ENCODE measurements at regions not wholly inside any gene's neighbourhood (a gene's known extent, or its start where the extent isn't known, plus 50 kb on each side); places are given as distances from the start of the nearest gene placed in this dataset.

DNA sequence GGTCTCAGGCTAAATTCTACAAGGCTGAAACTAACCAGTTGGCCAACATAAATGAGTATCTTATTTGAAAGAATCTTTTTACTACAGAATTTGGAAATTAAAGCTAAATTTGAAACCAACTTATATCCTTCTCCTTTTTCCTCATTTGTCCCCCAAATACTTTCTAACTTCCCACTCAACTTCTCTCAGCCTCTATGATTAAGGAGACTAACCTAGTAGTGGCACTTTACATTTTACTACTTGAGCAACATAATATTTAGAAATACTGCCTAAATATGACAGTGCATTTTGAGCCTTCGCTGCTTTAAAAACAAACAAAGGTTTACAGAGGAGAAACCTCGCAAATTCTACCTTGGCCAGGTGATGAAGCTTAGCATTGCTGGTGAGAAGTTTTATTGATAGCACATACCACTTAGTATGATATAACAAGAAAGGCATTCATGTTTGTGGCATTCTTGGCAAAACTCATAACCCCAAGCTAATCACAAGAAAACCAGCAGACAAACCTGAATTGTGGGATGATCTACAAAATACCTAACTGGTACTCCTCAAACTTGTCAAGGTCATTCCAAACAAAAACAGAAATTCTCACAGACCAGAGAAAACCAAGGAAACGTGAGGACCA, 432.1 kb upstream of the CFAP20DC start:
- no peak for DNase-seq (ENCODE audit: insufficient read length, low spot score)
- TF ChIP-seq POU2F2 (IDR thresholded peaks at IDR 0.05; ENCODE audit: low read depth, low read length) (no peak), POLR2A (IDR thresholded peaks at IDR 0.05; ENCODE audit: low read depth, low read length) (no peak), POLR2AphosphoS5 (IDR thresholded peaks at IDR 0.05; ENCODE audit: low read depth, low read length) (no peak), TAF1 (IDR thresholded peaks at IDR 0.05; ENCODE audit: low read depth, low read length) (no peak), SPI1 (IDR thresholded peaks at IDR 0.05; ENCODE audit: low read depth, low read length) (no peak), PAX5 (IDR thresholded peaks at IDR 0.05; ENCODE audit: insufficient read depth, low read length, severe bottlenecking) (no peak)
- peak; percentile 45 for FAIRE-seq

DNA sequence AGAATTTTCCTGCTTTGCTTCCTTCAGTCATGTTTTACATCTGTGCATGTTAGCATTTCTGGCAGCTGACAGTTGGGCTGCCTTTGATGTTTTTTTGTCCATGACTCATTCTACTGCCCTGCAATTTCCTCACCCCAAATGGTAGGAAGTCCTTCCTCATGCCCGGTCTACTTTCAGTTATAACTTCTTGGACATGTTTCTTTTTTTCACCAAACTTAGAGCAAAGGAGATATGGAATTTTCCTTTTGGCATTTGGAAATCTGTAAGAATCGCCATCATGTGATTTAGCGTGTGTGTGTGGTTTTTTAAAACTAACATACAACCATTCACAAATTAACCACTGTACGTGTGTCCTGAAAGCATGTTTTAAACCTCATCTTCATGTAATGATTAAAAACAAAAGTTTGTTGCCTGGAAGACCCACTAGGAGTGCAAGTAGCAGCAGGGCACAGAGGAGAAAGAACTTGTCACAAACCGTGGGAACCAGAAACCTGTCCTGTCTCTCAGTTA, 430.7 kb upstream of the CFAP20DC start:
- FAIRE-seq (peak; percentile 71), DNase-seq (ENCODE audit: insufficient read length, low spot score) (no peak)
- no peak for TF ChIP-seq PAX5 (IDR thresholded peaks at IDR 0.05; ENCODE audit: insufficient read depth, low read length, severe bottlenecking)
- no peak for TF ChIP-seq SPI1 (IDR thresholded peaks at IDR 0.05; ENCODE audit: low read depth, low read length)
- TF ChIP-seq POLR2AphosphoS5 (IDR thresholded peaks at IDR 0.05; ENCODE audit: low read depth, low read length): no peak
- TF ChIP-seq TAF1 (IDR thresholded peaks at IDR 0.05; ENCODE audit: low read depth, low read length): no peak
- no peak for TF ChIP-seq POLR2A (IDR thresholded peaks at IDR 0.05; ENCODE audit: low read depth, low read length)
- TF ChIP-seq POU2F2 (IDR thresholded peaks at IDR 0.05; ENCODE audit: low read depth, low read length): no peak

- TF ChIP-seq TAF1 (IDR thresholded peaks at IDR 0.05; ENCODE audit: low read depth, low read length): no peak
- TF ChIP-seq POLR2A (IDR thresholded peaks at IDR 0.05; ENCODE audit: low read depth, low read length): no peak
- TF ChIP-seq POU2F2 (IDR thresholded peaks at IDR 0.05; ENCODE audit: low read depth, low read length): no peak
- no peak for TF ChIP-seq SPI1 (IDR thresholded peaks at IDR 0.05; ENCODE audit: low read depth, low read length)
- no peak for TF ChIP-seq POLR2AphosphoS5 (IDR thresholded peaks at IDR 0.05; ENCODE audit: low read depth, low read length)
- no peak for TF ChIP-seq PAX5 (IDR thresholded peaks at IDR 0.05; ENCODE audit: insufficient read depth, low read length, severe bottlenecking)
- DNase-seq (ENCODE audit: insufficient read length, low spot score) (no peak), FAIRE-seq (no peak)
Observed at GRCh38 chr3:59473636-59474035, 423.8 kb upstream of the CFAP20DC start.

DNA sequence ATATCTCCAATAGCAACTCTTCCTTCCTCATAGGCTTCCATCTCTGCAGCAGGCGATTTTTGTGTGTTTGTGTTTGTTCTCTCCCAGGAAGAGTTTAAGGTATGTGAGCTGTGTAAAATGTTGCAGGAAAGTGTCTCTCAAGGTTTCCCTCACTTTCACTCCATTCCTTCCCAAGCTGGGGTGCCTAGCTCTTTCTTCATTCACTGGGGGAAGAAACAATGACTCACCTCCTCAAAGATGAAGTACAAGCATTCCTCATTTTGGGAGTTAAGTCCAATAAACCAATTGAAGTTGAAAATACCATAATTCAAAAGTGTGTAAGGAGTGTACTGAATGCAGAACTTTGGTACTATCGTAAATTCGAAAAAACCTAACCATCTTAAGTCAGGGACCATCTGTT, 422.7 kb upstream of the CFAP20DC start:
- FAIRE-seq (no peak), DNase-seq (ENCODE audit: insufficient read length, low spot score) (no peak)
- no peak for TF ChIP-seq TAF1 (IDR thresholded peaks at IDR 0.05; ENCODE audit: low read depth, low read length)
- no peak for TF ChIP-seq PAX5 (IDR thresholded peaks at IDR 0.05; ENCODE audit: insufficient read depth, low read length, severe bottlenecking)
- no peak for TF ChIP-seq POU2F2 (IDR thresholded peaks at IDR 0.05; ENCODE audit: low read depth, low read length)
- TF ChIP-seq POLR2A (IDR thresholded peaks at IDR 0.05; ENCODE audit: low read depth, low read length): no peak
- no peak for TF ChIP-seq POLR2AphosphoS5 (IDR thresholded peaks at IDR 0.05; ENCODE audit: low read depth, low read length)
- no peak for TF ChIP-seq SPI1 (IDR thresholded peaks at IDR 0.05; ENCODE audit: low read depth, low read length)

DNA sequence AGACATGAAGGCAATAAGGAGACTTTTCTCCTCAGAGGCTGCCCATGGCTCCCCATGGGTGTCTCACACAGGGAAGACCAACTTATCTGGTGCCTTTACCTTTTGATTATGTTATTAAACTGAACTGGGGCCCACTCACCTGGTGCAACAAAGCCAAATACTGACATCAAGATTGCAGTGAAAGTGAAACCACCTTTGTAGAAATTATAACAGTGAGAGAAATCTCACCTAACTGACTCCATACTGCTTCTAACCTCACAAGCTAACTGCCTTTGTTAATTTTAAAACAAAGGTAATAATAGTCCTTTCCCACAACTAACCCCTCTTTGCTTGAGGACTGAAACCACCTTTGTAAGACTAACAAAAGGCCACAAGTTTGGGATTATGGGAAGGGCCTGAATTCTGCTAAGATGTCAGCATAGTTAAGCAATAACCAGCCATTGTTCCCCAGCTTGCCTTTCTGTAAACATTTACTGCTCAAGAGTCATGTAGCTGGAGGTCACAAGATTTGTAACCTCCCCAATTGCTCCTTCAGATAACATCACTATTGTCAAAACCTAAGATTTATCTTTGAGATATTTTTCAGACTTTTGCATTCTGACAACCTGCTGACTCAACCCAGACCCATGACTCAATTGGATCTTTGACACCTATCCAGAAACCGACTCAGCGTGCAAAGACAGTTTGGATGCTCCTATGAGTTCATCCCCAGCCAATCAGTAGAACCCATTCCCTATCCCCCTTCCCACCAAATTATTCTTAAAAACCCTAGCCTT, 420.3 kb upstream of the CFAP20DC start:
- DNase-seq (ENCODE audit: insufficient read length, low spot score) (no peak), FAIRE-seq (no peak)
- TF ChIP-seq POLR2A (IDR thresholded peaks at IDR 0.05; ENCODE audit: low read depth, low read length) (no peak), PAX5 (IDR thresholded peaks at IDR 0.05; ENCODE audit: insufficient read depth, low read length, severe bottlenecking) (no peak), SPI1 (IDR thresholded peaks at IDR 0.05; ENCODE audit: low read depth, low read length) (no peak), TAF1 (IDR thresholded peaks at IDR 0.05; ENCODE audit: low read depth, low read length) (no peak), POLR2AphosphoS5 (IDR thresholded peaks at IDR 0.05; ENCODE audit: low read depth, low read length) (no peak), POU2F2 (IDR thresholded peaks at IDR 0.05; ENCODE audit: low read depth, low read length) (no peak)

- FAIRE-seq (no peak), DNase-seq (ENCODE audit: insufficient read length, low spot score) (no peak)
- no peak for TF ChIP-seq PAX5 (IDR thresholded peaks at IDR 0.05; ENCODE audit: insufficient read depth, low read length, severe bottlenecking)
- TF ChIP-seq SPI1 (IDR thresholded peaks at IDR 0.05; ENCODE audit: low read depth, low read length): no peak
- TF ChIP-seq POLR2AphosphoS5 (IDR thresholded peaks at IDR 0.05; ENCODE audit: low read depth, low read length): no peak
- no peak for TF ChIP-seq TAF1 (IDR thresholded peaks at IDR 0.05; ENCODE audit: low read depth, low read length)
- no peak for TF ChIP-seq POLR2A (IDR thresholded peaks at IDR 0.05; ENCODE audit: low read depth, low read length)
- TF ChIP-seq POU2F2 (IDR thresholded peaks at IDR 0.05; ENCODE audit: low read depth, low read length): no peak
Observed at GRCh38 chr3:59467476-59467875, 417.7 kb upstream of the CFAP20DC start.

DNA sequence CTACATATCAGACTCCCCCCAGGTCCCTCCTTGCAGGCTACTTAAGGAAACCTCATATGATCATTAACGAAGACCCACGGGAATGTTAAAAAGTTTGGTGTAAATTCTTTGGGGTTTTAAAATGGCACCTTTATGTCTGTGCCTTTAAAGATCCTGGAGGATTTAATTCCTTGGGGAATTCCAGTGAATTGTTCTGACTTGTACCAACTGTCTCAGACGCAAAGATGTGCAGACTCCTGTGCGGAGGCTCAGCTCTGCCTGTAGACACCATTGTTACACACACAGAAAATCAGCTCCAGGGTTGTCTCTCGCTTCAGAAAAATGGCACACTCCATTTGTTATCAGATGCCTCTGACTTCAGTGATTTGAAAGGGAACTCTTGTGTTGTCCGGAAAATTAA, 414.4 kb upstream of the CFAP20DC start:
- FAIRE-seq (no peak), DNase-seq (ENCODE audit: insufficient read length, low spot score) (no peak)
- TF ChIP-seq TAF1 (IDR thresholded peaks at IDR 0.05; ENCODE audit: low read depth, low read length) (no peak), SPI1 (IDR thresholded peaks at IDR 0.05; ENCODE audit: low read depth, low read length) (no peak), POLR2AphosphoS5 (IDR thresholded peaks at IDR 0.05; ENCODE audit: low read depth, low read length) (no peak), PAX5 (IDR thresholded peaks at IDR 0.05; ENCODE audit: insufficient read depth, low read length, severe bottlenecking) (no peak)

DNA sequence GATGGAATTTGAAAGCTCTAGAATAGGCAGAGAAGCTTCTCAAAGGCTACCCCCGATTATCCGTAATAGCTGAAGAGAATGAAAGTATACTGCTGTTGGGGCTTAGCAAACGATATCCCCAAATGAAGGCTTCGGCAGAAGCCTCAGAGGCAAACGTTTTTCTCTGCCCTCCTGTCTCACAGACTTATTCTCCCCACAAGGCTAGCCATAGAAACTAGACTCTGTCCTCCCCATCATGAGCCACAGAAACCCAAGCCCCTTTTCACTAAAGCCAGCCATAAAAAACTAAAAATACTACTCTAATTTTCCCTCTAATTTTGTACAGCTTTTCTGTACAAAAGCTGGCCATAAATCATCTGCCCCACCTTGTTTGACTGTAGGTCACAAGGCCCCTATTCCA, 413.4 kb upstream of the CFAP20DC start:
- DNase-seq (ENCODE audit: insufficient read length, low spot score) (no peak), FAIRE-seq (no peak)
- TF ChIP-seq SPI1 (IDR thresholded peaks at IDR 0.05; ENCODE audit: low read depth, low read length) (no peak), POU2F2 (IDR thresholded peaks at IDR 0.05; ENCODE audit: low read depth, low read length) (no peak), POLR2A (IDR thresholded peaks at IDR 0.05; ENCODE audit: low read depth, low read length) (no peak), POLR2AphosphoS5 (IDR thresholded peaks at IDR 0.05; ENCODE audit: low read depth, low read length) (no peak), PAX5 (IDR thresholded peaks at IDR 0.05; ENCODE audit: insufficient read depth, low read length, severe bottlenecking) (no peak), TAF1 (IDR thresholded peaks at IDR 0.05; ENCODE audit: low read depth, low read length) (no peak)

DNA sequence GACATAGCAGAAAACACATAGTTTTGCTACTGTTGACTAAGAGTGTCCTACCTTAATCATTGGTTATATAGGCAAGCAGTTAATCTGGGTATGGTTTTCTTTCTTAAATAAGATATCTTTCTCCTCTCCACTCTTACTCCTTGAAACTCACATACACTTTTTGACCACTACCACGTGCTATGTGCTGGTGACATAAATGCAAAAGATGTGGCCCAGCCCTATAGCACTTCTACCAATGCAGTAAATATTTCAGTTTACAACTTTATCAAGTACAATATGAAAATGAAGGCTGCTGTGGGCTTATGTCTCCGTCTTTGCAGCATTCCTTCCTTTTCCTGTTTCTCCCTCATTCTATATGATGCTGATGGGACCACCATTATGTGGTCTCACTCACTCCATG, 410.2 kb upstream of the CFAP20DC start:
- FAIRE-seq: no peak
- TF ChIP-seq PAX5 (IDR thresholded peaks at IDR 0.05; ENCODE audit: insufficient read depth, low read length, severe bottlenecking) (no peak), TAF1 (IDR thresholded peaks at IDR 0.05; ENCODE audit: low read depth, low read length) (no peak), POU2F2 (IDR thresholded peaks at IDR 0.05; ENCODE audit: low read depth, low read length) (no peak), POLR2AphosphoS5 (IDR thresholded peaks at IDR 0.05; ENCODE audit: low read depth, low read length) (no peak), POLR2A (IDR thresholded peaks at IDR 0.05; ENCODE audit: low read depth, low read length) (no peak), SPI1 (IDR thresholded peaks at IDR 0.05; ENCODE audit: low read depth, low read length) (no peak)
- DNase-seq (ENCODE audit: insufficient read length, low spot score): no peak

All from GM12891 (cell line).